GM18498 (cell line): ENCODE measurements at regions not wholly inside any gene's neighbourhood (a gene's known extent, or its start where the extent isn't known, plus 50 kb on each side); places are given as distances from the start of the nearest gene placed in this dataset.

Experiments
- ATAC-seq: cut with Tn5 transposase; IDR thresholded peaks from one replicate; pipeline ENCODE4 v1.9.1; 2021; ENCODE audit warnings: mild to moderate bottlenecking, moderate library complexity; ENCODE audit not compliant: unreplicated experiment

GRCh38 chr15:97525809-97526208, 434.7 kb upstream of the ARRDC4 start:
- no peak for ATAC-seq

GRCh38 chr15:97528238-97528637, 432.3 kb upstream of the ARRDC4 start:
- no peak for ATAC-seq

GRCh38 chr15:97545799-97546198, 414.7 kb upstream of the ARRDC4 start:
- ATAC-seq: no peak

- no peak for ATAC-seq
These were observed 413.1 kb upstream of the ARRDC4 start for GRCh38 chr15:97547381-97547780.

GRCh38 chr15:97561529-97561928, 399.0 kb upstream of the ARRDC4 start:
- no peak for ATAC-seq

GRCh38 chr15:97563516-97563915, 397.0 kb upstream of the ARRDC4 start:
- ATAC-seq: no peak

GRCh38 chr15:97566961-97567360, 393.5 kb upstream of the ARRDC4 start:
- no peak for ATAC-seq

GRCh38 chr15:97567411-97567810, 393.1 kb upstream of the ARRDC4 start:
- ATAC-seq: no peak

- ATAC-seq: no peak
These were observed 383.4 kb upstream of the ARRDC4 start for GRCh38 chr15:97576929-97577645.

GRCh38 chr15:97585408-97585807, 375.1 kb upstream of the ARRDC4 start:
- ATAC-seq: no peak

- ATAC-seq: no peak
These were observed 367.7 kb upstream of the ARRDC4 start for GRCh38 chr15:97592778-97593177.

GRCh38 chr15:97597801-97598200, 362.7 kb upstream of the ARRDC4 start:
- ATAC-seq: no peak

GRCh38 chr15:97598353-97598798, 362.1 kb upstream of the ARRDC4 start:
- ATAC-seq: no peak

GRCh38 chr15:97600190-97600589, 360.3 kb upstream of the ARRDC4 start:
- no peak for ATAC-seq

GRCh38 chr15:97604677-97605076, 355.8 kb upstream of the ARRDC4 start:
- ATAC-seq: no peak

- ATAC-seq: no peak
These were observed 345.4 kb upstream of the ARRDC4 start for GRCh38 chr15:97615114-97615513.

GRCh38 chr15:97623091-97623661, 337.3 kb upstream of the ARRDC4 start:
- no peak for ATAC-seq

GRCh38 chr15:97627634-97628033, 332.9 kb upstream of the ARRDC4 start:
- ATAC-seq: no peak

GRCh38 chr15:97645758-97646157, 314.7 kb upstream of the ARRDC4 start:
- no peak for ATAC-seq

- no peak for ATAC-seq
These were observed 311.8 kb upstream of the ARRDC4 start for GRCh38 chr15:97648728-97649127.

GRCh38 chr15:97652041-97652440, 308.5 kb upstream of the ARRDC4 start:
- no peak for ATAC-seq

GRCh38 chr15:97652700-97653167, 307.8 kb upstream of the ARRDC4 start:
- no peak for ATAC-seq

GRCh38 chr15:97653896-97654295, 306.6 kb upstream of the ARRDC4 start:
- ATAC-seq: no peak
